ENCODE measurements at regions not wholly inside any gene's neighbourhood (a gene's known extent, or its start where the extent isn't known, plus 50 kb on each side); places are given as distances from the start of the nearest gene placed in this dataset.

DNA sequence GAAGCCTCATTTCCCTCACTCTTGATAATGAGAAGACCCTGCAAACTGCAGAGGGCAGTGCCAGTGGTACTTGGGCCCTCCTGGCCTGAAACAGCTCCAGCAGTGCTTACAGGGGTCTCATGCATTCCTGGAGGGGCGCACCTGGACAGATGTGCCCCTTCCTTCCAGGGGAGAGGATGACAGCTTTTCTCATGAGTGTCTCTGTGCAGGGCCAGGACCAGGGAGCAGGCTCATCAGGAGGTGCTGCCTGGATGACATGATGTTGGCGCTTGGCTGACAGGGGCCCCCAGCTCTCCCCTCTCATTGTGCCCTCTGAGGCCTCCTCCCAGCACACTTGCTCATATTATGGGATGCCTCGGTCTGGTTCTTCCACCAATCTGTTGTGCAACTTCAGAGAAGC lies 95.1 kb upstream of the MYCN start:
- TF ChIP-seq, protein P1, sequence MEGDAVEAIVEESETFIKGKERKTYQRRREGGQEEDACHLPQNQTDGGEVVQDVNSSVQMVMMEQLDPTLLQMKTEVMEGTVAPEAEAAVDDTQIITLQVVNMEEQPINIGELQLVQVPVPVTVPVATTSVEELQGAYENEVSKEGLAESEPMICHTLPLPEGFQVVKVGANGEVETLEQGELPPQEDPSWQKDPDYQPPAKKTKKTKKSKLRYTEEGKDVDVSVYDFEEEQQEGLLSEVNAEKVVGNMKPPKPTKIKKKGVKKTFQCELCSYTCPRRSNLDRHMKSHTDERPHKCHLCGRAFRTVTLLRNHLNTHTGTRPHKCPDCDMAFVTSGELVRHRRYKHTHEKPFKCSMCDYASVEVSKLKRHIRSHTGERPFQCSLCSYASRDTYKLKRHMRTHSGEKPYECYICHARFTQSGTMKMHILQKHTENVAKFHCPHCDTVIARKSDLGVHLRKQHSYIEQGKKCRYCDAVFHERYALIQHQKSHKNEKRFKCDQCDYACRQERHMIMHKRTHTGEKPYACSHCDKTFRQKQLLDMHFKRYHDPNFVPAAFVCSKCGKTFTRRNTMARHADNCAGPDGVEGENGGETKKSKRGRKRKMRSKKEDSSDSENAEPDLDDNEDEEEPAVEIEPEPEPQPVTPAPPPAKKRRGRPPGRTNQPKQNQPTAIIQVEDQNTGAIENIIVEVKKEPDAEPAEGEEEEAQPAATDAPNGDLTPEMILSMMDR (IDR thresholded peaks at IDR 0.05): no peak
- H2AFZ ChIP-seq: no peak overlapping the region
- H3K79me2 ChIP-seq: no peaks in the 10 kb centered on the region
- H3K9me3 ChIP-seq (ENCODE audit: control insufficient read depth, low read length): no peaks in the 10 kb centered on the region
- H3K4me2 ChIP-seq (ENCODE audit: low read length): no peak overlapping the region
- H3K36me3 ChIP-seq (ENCODE audit: control insufficient read depth, insufficient read depth, low read length): no peaks in the 10 kb centered on the region
- H3K27me3 ChIP-seq (ENCODE audit: control insufficient read depth, insufficient read depth, low read length): no peaks in the 10 kb centered on the region
- H3K4me3 ChIP-seq (ENCODE audit: low read depth, low read length): no peak overlapping the region
- H3K9ac ChIP-seq: no peak overlapping the region
- H3K27ac ChIP-seq: no peak overlapping the region
- H3K4me1 ChIP-seq: no peaks in the 10 kb centered on the region

DNA sequence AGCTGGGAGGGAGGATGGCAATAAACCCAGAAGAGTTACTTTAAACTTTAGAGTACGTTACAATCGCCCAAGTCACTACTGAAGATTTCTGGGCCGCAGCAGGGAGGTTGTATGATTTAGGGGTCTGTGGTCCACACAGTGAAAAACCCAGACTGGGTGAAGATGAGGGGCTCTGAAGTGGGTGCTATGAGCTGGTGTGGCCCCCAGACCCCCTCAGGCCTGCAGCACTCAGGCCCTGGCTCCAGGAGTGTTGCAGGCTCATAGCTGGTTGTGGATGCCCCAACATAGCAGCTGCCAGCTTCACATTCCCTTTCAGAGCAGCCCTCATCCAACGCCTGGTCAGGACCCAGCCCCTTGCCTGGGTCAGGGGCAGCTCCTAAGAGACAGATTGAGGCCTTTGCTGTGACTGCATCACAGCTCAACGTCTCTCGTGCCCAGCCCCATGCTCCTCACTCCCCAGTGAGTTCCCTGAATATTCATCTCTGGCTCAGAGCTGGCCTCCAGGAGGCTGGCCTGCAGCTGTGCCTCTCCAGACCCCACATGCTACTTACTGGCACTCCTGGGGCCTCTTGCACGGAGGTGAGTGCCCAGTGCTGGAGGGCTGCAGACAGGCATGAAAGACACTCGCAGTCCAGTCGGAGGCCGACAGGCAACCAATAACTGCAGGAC lies 94.5 kb upstream of the MYCN start:
- Histone ChIP-seq H3K27me3 (ENCODE audit: control insufficient read depth, insufficient read depth, low read length) (no peaks in the 10 kb centered on the region), H2AFZ (no peak overlapping the region), H3K36me3 (ENCODE audit: control insufficient read depth, insufficient read depth, low read length) (no peaks in the 10 kb centered on the region), H3K4me2 (ENCODE audit: low read length) (no peak overlapping the region), H3K4me3 (ENCODE audit: low read depth, low read length) (no peak overlapping the region), H3K9ac (no peak overlapping the region), H3K79me2 (no peaks in the 10 kb centered on the region), H3K4me1 (no peaks in the 10 kb centered on the region), H3K9me3 (ENCODE audit: control insufficient read depth, low read length) (no peaks in the 10 kb centered on the region), H3K27ac (no peak overlapping the region)
- TF ChIP-seq, protein P1 (IDR thresholded peaks at IDR 0.05): no peak

- H3K4me2 ChIP-seq (ENCODE audit: low read length): no peak overlapping the region
- no peaks in the 10 kb centered on the region for H3K36me3 ChIP-seq (ENCODE audit: control insufficient read depth, insufficient read depth, low read length)
- H3K4me1 ChIP-seq: no peaks in the 10 kb centered on the region
- TF ChIP-seq, protein P1 (IDR thresholded peaks at IDR 0.05): no peak
- no peak overlapping the region for H3K4me3 ChIP-seq (ENCODE audit: low read depth, low read length)
- no peak overlapping the region for H3K9ac ChIP-seq
- H3K27me3 ChIP-seq (ENCODE audit: control insufficient read depth, insufficient read depth, low read length): no peaks in the 10 kb centered on the region
- no peaks in the 10 kb centered on the region for H3K79me2 ChIP-seq
- no peaks in the 10 kb centered on the region for H3K9me3 ChIP-seq (ENCODE audit: control insufficient read depth, low read length)
- no peak overlapping the region for H3K27ac ChIP-seq
- no peak overlapping the region for H2AFZ ChIP-seq
These were observed 93.7 kb upstream of the MYCN start for GRCh38 chr2:15846626-15847025.

DNA sequence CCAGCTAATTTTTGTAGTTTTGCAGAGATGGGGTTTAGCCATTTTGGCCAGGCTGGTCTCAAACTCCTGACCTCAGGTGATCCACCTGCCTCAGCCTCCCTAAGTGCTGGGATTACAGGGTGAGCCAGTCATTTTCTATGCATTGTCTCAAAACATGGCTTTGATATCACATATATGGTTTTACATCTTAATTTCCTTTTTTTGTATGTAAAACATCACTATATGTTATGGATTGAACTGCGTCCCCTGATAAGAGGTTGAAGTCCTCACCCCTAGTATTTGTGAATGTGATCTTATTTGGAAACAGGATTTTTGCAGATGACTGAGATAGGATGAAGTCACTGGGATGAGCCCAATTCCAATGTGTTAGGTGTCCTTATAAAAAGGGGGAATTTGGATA lies 89.8 kb upstream of the MYCN start:
- Histone ChIP-seq H3K4me1 (no peaks in the 10 kb centered on the region), H3K27ac (no peak overlapping the region), H3K27me3 (ENCODE audit: control insufficient read depth, insufficient read depth, low read length) (no peaks in the 10 kb centered on the region), H2AFZ (no peak overlapping the region), H3K9ac (no peak overlapping the region), H3K4me3 (ENCODE audit: low read depth, low read length) (no peak overlapping the region), H3K79me2 (no peaks in the 10 kb centered on the region), H3K9me3 (ENCODE audit: control insufficient read depth, low read length) (no peaks in the 10 kb centered on the region), H3K4me2 (ENCODE audit: low read length) (no peak overlapping the region), H3K36me3 (ENCODE audit: control insufficient read depth, insufficient read depth, low read length) (no peaks in the 10 kb centered on the region)
- TF ChIP-seq, protein P1 (IDR thresholded peaks at IDR 0.05): no peak

GRCh38 chr2:15851076-15851693 lies 89.2 kb upstream of the MYCN start:
- no peaks in the 10 kb centered on the region for H3K27me3 ChIP-seq (ENCODE audit: control insufficient read depth, insufficient read depth, low read length)
- no peak overlapping the region for H3K4me3 ChIP-seq (ENCODE audit: low read depth, low read length)
- no peak overlapping the region for H3K4me2 ChIP-seq (ENCODE audit: low read length)
- H3K27ac ChIP-seq: no peak overlapping the region
- H3K9ac ChIP-seq: no peak overlapping the region
- no peaks in the 10 kb centered on the region for H3K79me2 ChIP-seq
- H3K9me3 ChIP-seq (ENCODE audit: control insufficient read depth, low read length): no peaks in the 10 kb centered on the region
- TF ChIP-seq, protein P1 (IDR thresholded peaks at IDR 0.05): no peak
- H3K4me1 ChIP-seq: no peaks in the 10 kb centered on the region
- no peak overlapping the region for H2AFZ ChIP-seq
- no peaks in the 10 kb centered on the region for H3K36me3 ChIP-seq (ENCODE audit: control insufficient read depth, insufficient read depth, low read length)
